Upper lobe of left lung (tissue), 6 donors: ENCODE measurements at regions not wholly inside any gene's neighbourhood (a gene's known extent, or its start where the extent isn't known, plus 50 kb on each side); places are given as distances from the start of the nearest gene placed in this dataset.

Experiments
- ATAC-seq, 2 donors: fragments of 200-7000 bp; cut with Tn5 transposase; one replicate each; pipeline ENCODE4 v1.9.1; 2022; ENCODE audit warnings: mild to moderate bottlenecking in 2 of 2, moderate library complexity in 2 of 2; ENCODE audit not compliant: low FRiP score in 2 of 2
- DNase-seq, 2 donors: peaks; one replicate each; pipeline ENCODE4 v3.0.0-alpha.2; 2019 to 2020
- H3K27ac ChIP-seq, 4 donors: fragments of 200-600 bp; sonication (generic); one replicate each; pipeline ENCODE4 v1.5.1; 2016 to 2019
- H3K27me3 ChIP-seq, 4 donors: fragments of 200-600 bp; sonication (generic); one replicate each; pipeline ENCODE4 v1.5.1; 2017 to 2019
- H3K36me3 ChIP-seq, 4 donors: fragments of 200-600 bp; sonication (generic); one replicate each; pipeline ENCODE4 v1.5.1; 2016 to 2019
- H3K4me1 ChIP-seq, 4 donors: fragments of 200-600 bp; sonication (generic); one replicate each; pipeline ENCODE4 v1.5.1; 2018 to 2019
- H3K4me3 ChIP-seq, 4 donors: fragments of 200-600 bp; sonication (generic); one replicate each; pipeline ENCODE4 v1.5.1; 2017 to 2019; ENCODE audit warnings: mild to moderate bottlenecking in 2 of 4, moderate library complexity in 1 of 4
- H3K9me3 ChIP-seq, 4 donors: fragments of 200-600 bp; sonication (generic); one replicate each; pipeline ENCODE4 v1.5.1; 2018 to 2019
- CTCF ChIP-seq, 6 experiments: fragments of 450-650 bp in 4 of 6; fragments of 200-600 bp in 2 of 6; sonication (generic) in 2 of 6; IDR thresholded peaks; one replicate each; pipeline ENCODE4 v1.5.1; 2016 to 2019; ENCODE audit warnings: antibody characterized with exemption in 6 of 6
- EP300 ChIP-seq, 4 donors: sonication (generic); formaldehyde crosslinking; IDR thresholded peaks; one replicate each; pipeline ENCODE4 v1.5.1; 2017; ENCODE audit warnings: antibody characterized with exemption in 4 of 4, control low read depth in 2 of 4
- POLR2A ChIP-seq, 4 donors: fragments of 450-650 bp; IDR thresholded peaks; one replicate each; pipeline ENCODE4 v1.5.1; 2016 to 2017; ENCODE audit warnings: antibody characterized with exemption in 4 of 4, mild to moderate bottlenecking in 2 of 4
- POLR2AphosphoS5 ChIP-seq, 2 donors: sonication (generic); formaldehyde crosslinking; IDR thresholded peaks; one replicate each; pipeline ENCODE4 v1.5.1; 2017; ENCODE audit warnings: antibody characterized with exemption in 2 of 2
- WGBS, 2 donors: methylation state at CpG; one replicate each; pipeline ENCODE4 v1.1.5; 2017 to 2018; 5-methylcytosine and 5-hydroxymethylcytosine counted together
- donor health status: DM: no; HTN: no; CAD: no; lungs with moderate emphysema.
- donor health status: DM: no; HTN: yes; CAD: no; lungs with severe emphysema.

GRCh38 chr7:110076194-110076593 is 1014.7 kb upstream of the LRRN3 start:
- Histone ChIP-seq H3K4me3 (no peak overlapping the region), H3K9me3 (no peaks in the 10 kb centered on the region), H3K36me3 (no peaks in the 10 kb centered on the region), H3K27ac (no peak overlapping the region), H3K27me3 (no peaks in the 10 kb centered on the region), H3K4me1 (no peaks in the 10 kb centered on the region)
- no peak for TF ChIP-seq POLR2AphosphoS5 (IDR thresholded peaks at IDR 0.05)
- no peak for TF ChIP-seq CTCF (IDR thresholded peaks at IDR 0.05)
- TF ChIP-seq POLR2A (IDR thresholded peaks at IDR 0.05), result no peak
- TF ChIP-seq EP300 (IDR thresholded peaks at IDR 0.05), result no peak
- ATAC-seq, result no peak
- WGBS, 2 donors, result 92 to 96% methylated on average over 3 of the region's 3 CpGs
- no peak for DNase-seq

GRCh38 chr7:110084181-110084807 is 1006.6 kb upstream of the LRRN3 start:
- no peaks in the 10 kb centered on the region for H3K9me3 ChIP-seq
- H3K27me3 ChIP-seq, result no peaks in the 10 kb centered on the region
- 80 to 82% methylated on average over 5 of the region's 5 CpGs for WGBS, 2 donors
- no peak overlapping the region for H3K27ac ChIP-seq
- DNase-seq (no peak), ATAC-seq (no peak)
- H3K4me1 ChIP-seq, result no peaks in the 10 kb centered on the region
- no peak for TF ChIP-seq POLR2A (IDR thresholded peaks at IDR 0.05)
- no peak for TF ChIP-seq CTCF (IDR thresholded peaks at IDR 0.05)
- no peak for TF ChIP-seq POLR2AphosphoS5 (IDR thresholded peaks at IDR 0.05)
- TF ChIP-seq EP300 (IDR thresholded peaks at IDR 0.05), result no peak
- H3K4me3 ChIP-seq, result no peak overlapping the region
- H3K36me3 ChIP-seq, result no peaks in the 10 kb centered on the region

- no peak for ATAC-seq
- Histone ChIP-seq H3K27me3 (no peaks in the 10 kb centered on the region), H3K9me3 (no peaks in the 10 kb centered on the region), H3K36me3 (no peaks in the 10 kb centered on the region), H3K4me1 (no peaks in the 10 kb centered on the region), H3K27ac (no peak overlapping the region), H3K4me3 (no peak overlapping the region)
- TF ChIP-seq POLR2AphosphoS5 (IDR thresholded peaks at IDR 0.05) (no peak), POLR2A (IDR thresholded peaks at IDR 0.05) (no peak), CTCF (IDR thresholded peaks at IDR 0.05) (peak in 1 of 6 experiments; percentile 22), EP300 (IDR thresholded peaks at IDR 0.05) (no peak)
- no peak for DNase-seq
- WGBS, 2 donors, result 77 to 85% methylated on average over 11 of the region's 11 CpGs
These were observed 1000.7 kb upstream of the LRRN3 start for GRCh38 chr7:110090110-110090820.

GRCh38 chr7:110095372-110096052 is 995.4 kb upstream of the LRRN3 start:
- Histone ChIP-seq H3K27me3 (no peaks in the 10 kb centered on the region), H3K9me3 (no peaks in the 10 kb centered on the region), H3K4me1 (no peaks in the 10 kb centered on the region), H3K27ac (no peak overlapping the region), H3K36me3 (no peaks in the 10 kb centered on the region), H3K4me3 (no peak overlapping the region)
- TF ChIP-seq POLR2A (IDR thresholded peaks at IDR 0.05), result no peak
- TF ChIP-seq EP300 (IDR thresholded peaks at IDR 0.05), result no peak
- no peak for TF ChIP-seq CTCF (IDR thresholded peaks at IDR 0.05)
- DNase-seq (no peak), ATAC-seq (no peak)
- WGBS, 2 donors, result 44 to 56% methylated on average over 1 of the region's 1 CpG
